ENCODE measurements at regions not wholly inside any gene's neighbourhood (a gene's known extent, or its start where the extent isn't known, plus 50 kb on each side); places are given as distances from the start of the nearest gene placed in this dataset.

GRCh38 chr9:90274725-90275124, 367.9 kb downstream of the DIRAS2 start:
- Histone ChIP-seq H3K27me3 (replicated peaks; ENCODE audit: control insufficient read depth, insufficient read depth, low read length) (no peaks in the 10 kb centered on the region), H3K9me3 (no peaks in the 10 kb centered on the region), H3K4me3 (ENCODE audit: low read depth, low read length) (no peak overlapping the region), H3K4me1 (no peaks in the 10 kb centered on the region), H3K36me3 (ENCODE audit: control insufficient read depth, insufficient read depth, low read length) (no peaks in the 10 kb centered on the region)
- Mint-ChIP-seq H3K27me3 (ENCODE audit: insufficient read depth, unreplicated experiment) (no peaks in the 10 kb centered on the region), H3K4me1 (ENCODE audit: low read depth, unreplicated experiment) (no peaks in the 10 kb centered on the region), H3K27ac (ENCODE audit: unreplicated experiment) (no peak overlapping the region), H3K4me3 (ENCODE audit: unreplicated experiment) (no peak overlapping the region), H3K36me3 (ENCODE audit: insufficient read depth, unreplicated experiment) (no peaks in the 10 kb centered on the region), H3K9me3 (ENCODE audit: unreplicated experiment) (peaks cover 10% of the 10 kb centered on the region)
- ChIA-PET POLR2A (no interaction called here), CTCF (no interaction called here)
- no peak for TF ChIP-seq CTCF (IDR thresholded peaks at IDR 0.05; ENCODE audit: insufficient read depth in 1 of 2, low read depth in 1 of 2, low read length in 1 of 2, severe bottlenecking in 1 of 2, unreplicated experiment in 1 of 2)
- DNase-seq: no peak
- BruUV-seq (replicated peaks): no TSS peak
- intact Hi-C loops (cut with micrococcal nuclease; ENCODE audit: unreplicated experiment): no loop called here

- H3K4me1 ChIP-seq: no peaks in the 10 kb centered on the region
- Mint-ChIP-seq H3K9me3 (ENCODE audit: unreplicated experiment) (no peaks in the 10 kb centered on the region), H3K36me3 (ENCODE audit: insufficient read depth, unreplicated experiment) (no peaks in the 10 kb centered on the region), H3K4me3 (ENCODE audit: unreplicated experiment) (no peak overlapping the region), H3K4me1 (ENCODE audit: low read depth, unreplicated experiment) (no peaks in the 10 kb centered on the region), H3K27ac (ENCODE audit: unreplicated experiment) (no peak overlapping the region), H3K27me3 (ENCODE audit: insufficient read depth, unreplicated experiment) (no peaks in the 10 kb centered on the region)
- no peak for DNase-seq
- intact Hi-C loops (cut with micrococcal nuclease; ENCODE audit: unreplicated experiment): no loop called here
- no peaks in the 10 kb centered on the region for H3K36me3 ChIP-seq (ENCODE audit: control insufficient read depth, insufficient read depth, low read length)
- H3K4me3 ChIP-seq (ENCODE audit: low read depth, low read length): no peak overlapping the region
- TF ChIP-seq CTCF (IDR thresholded peaks at IDR 0.05; ENCODE audit: insufficient read depth in 1 of 2, low read depth in 1 of 2, low read length in 1 of 2, severe bottlenecking in 1 of 2, unreplicated experiment in 1 of 2): no peak
- BruUV-seq (replicated peaks): no TSS peak
- no peaks in the 10 kb centered on the region for H3K9me3 ChIP-seq
- H3K27me3 ChIP-seq (replicated peaks; ENCODE audit: control insufficient read depth, insufficient read depth, low read length): no peaks in the 10 kb centered on the region
- POLR2A ChIA-PET: no interaction called here
- CTCF ChIA-PET: no interaction called here
Measured at GRCh38 chr9:90285946-90286345, 356.7 kb downstream of the DIRAS2 start.

GRCh38 chr9:90287567-90288274, 354.9 kb downstream of the DIRAS2 start:
- H3K9me3 Mint-ChIP-seq (ENCODE audit: unreplicated experiment): no peaks in the 10 kb centered on the region
- POLR2A ChIA-PET: no interaction called here
- no peak overlapping the region for H3K27ac Mint-ChIP-seq (ENCODE audit: unreplicated experiment)
- H3K4me3 Mint-ChIP-seq (ENCODE audit: unreplicated experiment): no peak overlapping the region
- peak in 1 of 2 experiments; percentile 50 for DNase-seq
- Histone ChIP-seq H3K4me1 (no peaks in the 10 kb centered on the region), H3K4me3 (ENCODE audit: low read depth, low read length) (no peak overlapping the region), H3K36me3 (ENCODE audit: control insufficient read depth, insufficient read depth, low read length) (no peaks in the 10 kb centered on the region), H3K9me3 (no peaks in the 10 kb centered on the region), H3K27me3 (replicated peaks; ENCODE audit: control insufficient read depth, insufficient read depth, low read length) (no peaks in the 10 kb centered on the region)
- TF ChIP-seq CTCF (IDR thresholded peaks at IDR 0.05; ENCODE audit: insufficient read depth in 1 of 2, low read depth in 1 of 2, low read length in 1 of 2, severe bottlenecking in 1 of 2, unreplicated experiment in 1 of 2): no peak
- no TSS peak for BruUV-seq (replicated peaks)
- H3K36me3 Mint-ChIP-seq (ENCODE audit: insufficient read depth, unreplicated experiment): no peaks in the 10 kb centered on the region
- H3K27me3 Mint-ChIP-seq (ENCODE audit: insufficient read depth, unreplicated experiment): no peaks in the 10 kb centered on the region
- H3K4me1 Mint-ChIP-seq (ENCODE audit: low read depth, unreplicated experiment): no peaks in the 10 kb centered on the region
- CTCF ChIA-PET: no interaction called here
- intact Hi-C loops (cut with micrococcal nuclease; ENCODE audit: unreplicated experiment): no loop called here

All from Caco-2 (cell line).